DOHH2 (cell line): ENCODE measurements at regions not wholly inside any gene's neighbourhood (a gene's known extent, or its start where the extent isn't known, plus 50 kb on each side); places are given as distances from the start of the nearest gene placed in this dataset.

Source experiments
- H3F3A ChIP-seq: fragments of 200-600 bp; sonication (generic), shearing (Covaris generic); 2 replicates; pipeline ENCODE4 v1.6.0; 2016; ENCODE audit warnings: antibody characterized with exemption, mild to moderate bottlenecking; ENCODE audit not compliant: control insufficient read depth, insufficient read depth
- H3K27ac ChIP-seq: fragments of 200-600 bp; sonication (generic); 2 replicates; pipeline ENCODE4 v1.5.1; 2014; ENCODE audit warnings: low read depth, mild to moderate bottlenecking, low read length, moderate library complexity
- H3K27me3 ChIP-seq: fragments of 200-600 bp; sonication (generic); 2 replicates; pipeline ENCODE4 v1.6.1; 2014; ENCODE audit warnings: mild to moderate bottlenecking, low read length, mixed read lengths; ENCODE audit not compliant: control insufficient read depth
- H3K36me3 ChIP-seq: fragments of 200-600 bp; sonication (generic); 2 replicates; pipeline ENCODE4 v1.6.1; 2014; ENCODE audit warnings: mild to moderate bottlenecking, low read length, moderate library complexity, mixed read lengths; ENCODE audit not compliant: control insufficient read depth
- H3K4me1 ChIP-seq: fragments of 200-600 bp; sonication (generic); 2 replicates; pipeline ENCODE4 v1.6.1; 2014; ENCODE audit warnings: mild to moderate bottlenecking, low read length, mixed read lengths; ENCODE audit not compliant: control insufficient read depth
- H3K4me2 ChIP-seq: fragments of 200-600 bp; sonication (generic); 2 replicates; pipeline ENCODE4 v1.6.0; 2014; ENCODE audit warnings: mild to moderate bottlenecking, low read length, moderate library complexity
- H3K4me3 ChIP-seq: fragments of 200-600 bp; sonication (generic); 2 replicates; pipeline ENCODE4 v1.5.1; 2014; ENCODE audit warnings: mild to moderate bottlenecking, low read length, mixed read lengths
- H3K79me2 ChIP-seq: fragments of 200-600 bp; sonication (generic); 2 replicates; pipeline ENCODE4 v1.6.1; 2014; ENCODE audit warnings: mild to moderate bottlenecking, low read length, mixed read lengths; ENCODE audit not compliant: control insufficient read depth
- H3K9me2 ChIP-seq: fragments of 200-600 bp; sonication (generic); replicated peaks from 2 replicates; pipeline ENCODE4 v1.6.1; 2014; ENCODE audit warnings: mild to moderate bottlenecking, low read length, mixed read lengths; ENCODE audit not compliant: control insufficient read depth
- H3K9me3 ChIP-seq: fragments of 200-600 bp; sonication (generic); 2 replicates; pipeline ENCODE4 v1.6.1; 2014; ENCODE audit warnings: antibody characterized with exemption, low read length, mixed read lengths; ENCODE audit not compliant: control insufficient read depth, insufficient read depth
- H4K20me1 ChIP-seq: fragments of 200-600 bp; sonication (generic); 2 replicates; pipeline ENCODE4 v1.6.0; 2014; ENCODE audit warnings: low read depth, mild to moderate bottlenecking, antibody characterized with exemption, low read length, moderate library complexity; ENCODE audit not compliant: control insufficient read depth, insufficient read depth
- EZH2phosphoT487 ChIP-seq: fragments of 200-600 bp; sonication (generic); IDR thresholded peaks from 2 replicates; pipeline ENCODE4 v1.6.1; 2017; ENCODE audit warnings: borderline replicate concordance, mild to moderate bottlenecking, antibody characterized with exemption, low read length, moderate library complexity, mixed read lengths
- TF ChIP-seq, protein P1 (sequence below): fragments of 200-600 bp; sonication (generic); IDR thresholded peaks from one replicate; pipeline ENCODE4 v1.5.1; 2014; ENCODE audit warnings: antibody characterized with exemption, mild to moderate bottlenecking, low read depth, low read length; ENCODE audit not compliant: poor library complexity, severe bottlenecking

DNA sequence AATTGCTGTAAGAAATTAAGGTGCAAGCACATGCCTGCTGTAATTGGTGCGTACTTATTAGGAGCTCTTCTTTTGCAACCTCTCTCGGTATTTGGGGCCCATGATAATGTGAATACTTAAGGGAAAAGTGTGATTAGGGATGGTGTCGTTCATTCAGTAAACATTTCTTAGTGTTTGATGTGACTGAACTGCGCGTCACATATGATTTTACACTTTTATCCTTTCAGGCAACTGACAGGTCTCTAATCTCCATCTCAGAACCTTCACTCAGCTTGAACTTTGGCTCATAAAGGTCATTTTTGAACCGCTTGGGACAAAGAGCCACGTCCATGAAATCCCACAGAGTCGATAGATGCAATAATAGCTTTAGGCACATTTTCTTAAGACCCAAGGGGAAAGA lies 612.1 kb upstream of the PITX2 start:
- Histone ChIP-seq H4K20me1 (no peaks in the 10 kb centered on the region), H3K79me2 (no peaks in the 10 kb centered on the region), H3K27me3 (no peaks in the 10 kb centered on the region), H3K27ac (no peak overlapping the region), H3K4me3 (no peak overlapping the region), H3K4me1 (no peaks in the 10 kb centered on the region), H3K36me3 (no peaks in the 10 kb centered on the region), H3K4me2 (no peak overlapping the region), H3K9me2 (no peaks in the 10 kb centered on the region), H3F3A (no peaks in the 10 kb centered on the region), H3K9me3 (no peaks in the 10 kb centered on the region)
- no peak for TF ChIP-seq EZH2phosphoT487
- TF ChIP-seq, protein P1, sequence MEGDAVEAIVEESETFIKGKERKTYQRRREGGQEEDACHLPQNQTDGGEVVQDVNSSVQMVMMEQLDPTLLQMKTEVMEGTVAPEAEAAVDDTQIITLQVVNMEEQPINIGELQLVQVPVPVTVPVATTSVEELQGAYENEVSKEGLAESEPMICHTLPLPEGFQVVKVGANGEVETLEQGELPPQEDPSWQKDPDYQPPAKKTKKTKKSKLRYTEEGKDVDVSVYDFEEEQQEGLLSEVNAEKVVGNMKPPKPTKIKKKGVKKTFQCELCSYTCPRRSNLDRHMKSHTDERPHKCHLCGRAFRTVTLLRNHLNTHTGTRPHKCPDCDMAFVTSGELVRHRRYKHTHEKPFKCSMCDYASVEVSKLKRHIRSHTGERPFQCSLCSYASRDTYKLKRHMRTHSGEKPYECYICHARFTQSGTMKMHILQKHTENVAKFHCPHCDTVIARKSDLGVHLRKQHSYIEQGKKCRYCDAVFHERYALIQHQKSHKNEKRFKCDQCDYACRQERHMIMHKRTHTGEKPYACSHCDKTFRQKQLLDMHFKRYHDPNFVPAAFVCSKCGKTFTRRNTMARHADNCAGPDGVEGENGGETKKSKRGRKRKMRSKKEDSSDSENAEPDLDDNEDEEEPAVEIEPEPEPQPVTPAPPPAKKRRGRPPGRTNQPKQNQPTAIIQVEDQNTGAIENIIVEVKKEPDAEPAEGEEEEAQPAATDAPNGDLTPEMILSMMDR = no peak

DNA sequence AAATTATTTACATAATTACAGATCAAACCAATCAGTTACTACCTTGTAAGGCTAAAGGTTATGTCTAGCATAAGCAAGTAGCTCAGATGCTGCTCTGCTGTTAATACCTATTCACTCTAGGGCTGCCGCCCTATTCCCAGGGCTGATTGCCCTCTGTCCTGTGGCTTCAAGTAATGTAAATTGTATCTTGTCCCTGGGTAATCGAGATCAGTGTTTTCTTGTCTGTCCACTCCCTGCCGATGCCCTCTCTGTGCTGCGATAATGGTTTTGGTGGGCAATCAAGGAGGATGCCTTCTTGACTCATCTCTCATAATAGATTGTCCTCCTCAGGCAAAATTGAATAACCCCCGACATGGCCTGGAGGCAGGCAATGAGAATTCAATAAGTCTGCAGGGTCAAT lies 641.0 kb upstream of the PITX2 start:
- Histone ChIP-seq H3K36me3 (no peaks in the 10 kb centered on the region), H3K4me3 (no peak overlapping the region)
- TF ChIP-seq, protein P1 = no peak
- TF ChIP-seq EZH2phosphoT487 = no peak

DNA sequence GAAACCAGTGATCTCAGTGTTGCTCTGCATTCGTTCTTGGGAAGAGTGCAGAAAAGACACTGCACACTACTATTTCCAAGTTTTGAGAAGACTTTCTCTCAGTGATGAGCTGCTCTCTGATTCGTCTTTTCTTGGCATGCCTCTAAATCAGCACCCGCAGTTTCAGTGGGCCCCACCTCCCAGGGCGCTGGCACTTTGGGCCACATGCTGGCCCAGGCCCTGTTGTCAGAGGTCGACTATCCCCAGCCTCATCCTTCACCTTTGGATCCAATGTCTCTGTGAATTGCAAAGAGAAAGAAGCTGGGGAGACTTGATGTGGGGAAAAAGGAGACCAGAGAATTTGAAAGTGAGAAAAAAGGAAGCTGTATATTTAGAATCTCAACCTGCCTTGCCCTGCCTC lies 644.1 kb upstream of the PITX2 start:
- no peaks in the 10 kb centered on the region for H3K79me2 ChIP-seq
- H3K4me1 ChIP-seq = no peaks in the 10 kb centered on the region
- H3K36me3 ChIP-seq = no peaks in the 10 kb centered on the region
- no peak overlapping the region for H3K4me2 ChIP-seq
- no peak for TF ChIP-seq EZH2phosphoT487
- TF ChIP-seq, protein P1 = no peak
- H4K20me1 ChIP-seq = no peaks in the 10 kb centered on the region
- no peak overlapping the region for H3K4me3 ChIP-seq
- H3F3A ChIP-seq = no peaks in the 10 kb centered on the region
- H3K9me2 ChIP-seq = no peaks in the 10 kb centered on the region
- no peaks in the 10 kb centered on the region for H3K9me3 ChIP-seq
- H3K27ac ChIP-seq = no peak overlapping the region
- no peaks in the 10 kb centered on the region for H3K27me3 ChIP-seq

More for the DNA sequence above, 641.0 kb upstream of the PITX2 start:
- Histone ChIP-seq H3K4me2 (no peak overlapping the region), H3K9me2 (no peaks in the 10 kb centered on the region), H3K9me3 (no peaks in the 10 kb centered on the region), H3K79me2 (no peaks in the 10 kb centered on the region), H4K20me1 (no peaks in the 10 kb centered on the region), H3K27ac (no peak overlapping the region), H3K4me1 (no peaks in the 10 kb centered on the region), H3F3A (no peaks in the 10 kb centered on the region), H3K27me3 (no peaks in the 10 kb centered on the region)

- TF ChIP-seq EZH2phosphoT487 = no peak
- TF ChIP-seq, protein P1 = no peak
- H4K20me1 ChIP-seq = no peaks in the 10 kb centered on the region
- no peaks in the 10 kb centered on the region for H3K79me2 ChIP-seq
- H3K27ac ChIP-seq = no peak overlapping the region
- H3K4me3 ChIP-seq = no peak overlapping the region
- H3F3A ChIP-seq = no peaks in the 10 kb centered on the region
- no peaks in the 10 kb centered on the region for H3K9me2 ChIP-seq
- no peaks in the 10 kb centered on the region for H3K4me1 ChIP-seq
- H3K9me3 ChIP-seq = no peaks in the 10 kb centered on the region
- no peaks in the 10 kb centered on the region for H3K36me3 ChIP-seq
- no peaks in the 10 kb centered on the region for H3K27me3 ChIP-seq
- H3K4me2 ChIP-seq = no peak overlapping the region
These were observed 644.9 kb upstream of the PITX2 start for GRCh38 chr4:111267786-111268185.
